Neural cell (in vitro differentiated cells): ENCODE measurements at regions not wholly inside any gene's neighbourhood (a gene's known extent, or its start where the extent isn't known, plus 50 kb on each side); places are given as distances from the start of the nearest gene placed in this dataset.

Experiments
- H2AFZ ChIP-seq: fragments of 200-600, 300-800 bp; sonication (generic), shearing (Covaris generic); 2 replicates; pipeline ENCODE4 v1.6.0; 2014; ENCODE audit warnings: low read depth, mild to moderate bottlenecking, antibody characterized with exemption, low read length, moderate library complexity
- H3F3A ChIP-seq: fragments of 200-600 bp; shearing (Covaris generic); 2 replicates; pipeline ENCODE4 v1.6.1; 2016; ENCODE audit warnings: mild to moderate bottlenecking, moderate library complexity, mixed read lengths, antibody characterized with exemption, low read length; ENCODE audit not compliant: insufficient read depth, poor library complexity, severe bottlenecking
- H3K27ac ChIP-seq: fragments of 200-600, 300-800 bp; sonication (generic), shearing (Covaris generic); 2 replicates; pipeline ENCODE4 v1.5.1; 2014; ENCODE audit warnings: mild to moderate bottlenecking, low read length, moderate library complexity
- H3K27me3 ChIP-seq: fragments of 300-800, 200-600 bp; sonication (generic), shearing (Covaris generic); 2 replicates; pipeline ENCODE4 v1.6.0; 2014; ENCODE audit warnings: mild to moderate bottlenecking, low read depth, low read length, moderate library complexity; ENCODE audit not compliant: insufficient read depth
- H3K36me3 ChIP-seq: fragments of 300-800, 200-600 bp; sonication (generic), shearing (Covaris generic); 2 replicates; pipeline ENCODE4 v1.5.1; 2014; ENCODE audit warnings: mild to moderate bottlenecking, antibody characterized with exemption, low read length, moderate library complexity; ENCODE audit not compliant: insufficient read depth
- H3K4me2 ChIP-seq: fragments of 300-800, 200-600 bp; sonication (generic), shearing (Covaris generic); 2 replicates; pipeline ENCODE4 v1.6.0; 2014; ENCODE audit warnings: mild to moderate bottlenecking, low read length
- H3K4me3 ChIP-seq: fragments of 300-800, 200-600 bp; sonication (generic), shearing (Covaris generic); 2 replicates; pipeline ENCODE4 v1.5.1; 2014; ENCODE audit warnings: mild to moderate bottlenecking, low read length, moderate library complexity
- H3K79me2 ChIP-seq: fragments of 200-600 bp; shearing (Covaris generic); replicated peaks from 2 replicates; pipeline ENCODE4 v1.6.0; 2014; ENCODE audit warnings: mild to moderate bottlenecking, low read length, moderate library complexity; ENCODE audit not compliant: insufficient read depth
- H3K9ac ChIP-seq: fragments of 300-800, 200-600 bp; sonication (generic), shearing (Covaris generic); 2 replicates; pipeline ENCODE4 v1.6.1; 2016; ENCODE audit warnings: mild to moderate bottlenecking, low read length, mixed read lengths
- H3K9me2 ChIP-seq: fragments of 200-600 bp; shearing (Covaris generic); 2 replicates; pipeline ENCODE4 v1.6.1; 2016; ENCODE audit warnings: mild to moderate bottlenecking, low read length, mixed read lengths; ENCODE audit not compliant: insufficient read depth
- H3K9me3 ChIP-seq: fragments of 200-600, 300-800 bp; sonication (generic), shearing (Covaris generic); 2 replicates; pipeline ENCODE4 v1.6.1; 2016; ENCODE audit warnings: mild to moderate bottlenecking, mixed run types, low read length, moderate library complexity, mixed read lengths
- H4K20me1 ChIP-seq: fragments of 200-600 bp; shearing (Covaris generic); 2 replicates; pipeline ENCODE4 v1.6.1; 2016; ENCODE audit warnings: mild to moderate bottlenecking, mixed run types; ENCODE audit not compliant: insufficient read depth
- EP300 ChIP-seq: fragments of 450-650 bp; conservative IDR thresholded peaks from 2 replicates; pipeline ENCODE4 v1.6.1; 2014; ENCODE audit warnings: antibody characterized with exemption, mild to moderate bottlenecking, moderate library complexity; ENCODE audit not compliant: poor library complexity, severe bottlenecking
- EZH2 ChIP-seq: fragments of 200-600, 300-800 bp; shearing (Covaris generic), sonication (generic); IDR thresholded peaks from 2 replicates; pipeline ENCODE4 v1.6.1; 2014; ENCODE audit warnings: antibody characterized with exemption, low read length, borderline replicate concordance, mild to moderate bottlenecking; ENCODE audit not compliant: insufficient read depth, poor library complexity, severe bottlenecking
- MXI1 ChIP-seq: fragments of 450-650 bp; conservative IDR thresholded peaks from 2 replicates; pipeline ENCODE4 v1.6.1; 2014; ENCODE audit warnings: antibody characterized with exemption, mild to moderate bottlenecking; ENCODE audit not compliant: poor library complexity, severe bottlenecking
- POLR2AphosphoS5 ChIP-seq: IDR thresholded peaks from 2 replicates; pipeline ENCODE4 v1.6.1; 2012
- RAD21 ChIP-seq: fragments of 450-650 bp; conservative IDR thresholded peaks from 2 replicates; pipeline ENCODE4 v1.6.1; 2014; ENCODE audit warnings: antibody characterized with exemption, mild to moderate bottlenecking, moderate library complexity
- SMC3 ChIP-seq: fragments of 450-650 bp; conservative IDR thresholded peaks from 2 replicates; pipeline ENCODE4 v1.6.1; 2014; ENCODE audit warnings: antibody characterized with exemption, mild to moderate bottlenecking, moderate library complexity; ENCODE audit not compliant: poor library complexity
- TAF1 ChIP-seq: IDR thresholded peaks from 2 replicates; pipeline ENCODE4 v1.6.1; 2012; ENCODE audit warnings: low read depth
- TF ChIP-seq, protein P1 (sequence below): IDR thresholded peaks from 2 replicates; pipeline ENCODE4 v1.6.1; 2012; ENCODE audit warnings: borderline replicate concordance
- TF ChIP-seq, protein P2 (sequence below): fragments of 450-650 bp; IDR thresholded peaks from 2 replicates; pipeline ENCODE4 v1.5.1; 2014; ENCODE audit warnings: antibody characterized with exemption, mild to moderate bottlenecking, moderate library complexity; ENCODE audit not compliant: poor library complexity, severe bottlenecking

DNA sequence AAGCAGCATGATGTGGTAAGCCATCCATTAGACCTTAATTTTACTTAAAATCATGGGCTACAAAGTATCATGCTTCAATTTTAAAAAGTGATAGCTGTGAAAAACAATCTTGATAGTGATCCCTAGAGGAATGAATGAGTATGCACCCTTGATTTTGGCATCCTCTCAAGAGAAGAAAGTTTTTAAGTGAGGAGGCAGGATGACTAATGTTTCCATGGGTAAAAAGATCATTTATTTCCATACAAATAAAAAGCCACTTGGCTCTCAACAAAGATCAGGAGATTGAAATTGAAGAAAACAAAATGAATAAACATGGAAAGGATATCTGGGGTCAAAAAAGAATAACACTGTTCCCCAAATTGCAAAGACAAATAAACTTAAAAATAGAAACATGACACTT, 305.4 kb downstream of the MEX3B start:
- Histone ChIP-seq H3K9me2 (no peaks in the 10 kb centered on the region), H3K4me3 (no peak overlapping the region), H3K9ac (no peak overlapping the region), H3K36me3 (no peaks in the 10 kb centered on the region), H2AFZ (no peak overlapping the region), H3K79me2 (no peaks in the 10 kb centered on the region), H3F3A (no peaks in the 10 kb centered on the region), H3K27ac (no peak overlapping the region), H3K4me2 (no peak overlapping the region), H4K20me1 (no peaks in the 10 kb centered on the region), H3K9me3 (no peaks in the 10 kb centered on the region), H3K27me3 (no peaks in the 10 kb centered on the region)
- TF ChIP-seq EP300 (no peak), EZH2 (no peak), TAF1 (no peak), SMC3 (no peak), MXI1 (no peak), RAD21 (no peak), POLR2AphosphoS5 (no peak)
- TF ChIP-seq, protein P1, sequence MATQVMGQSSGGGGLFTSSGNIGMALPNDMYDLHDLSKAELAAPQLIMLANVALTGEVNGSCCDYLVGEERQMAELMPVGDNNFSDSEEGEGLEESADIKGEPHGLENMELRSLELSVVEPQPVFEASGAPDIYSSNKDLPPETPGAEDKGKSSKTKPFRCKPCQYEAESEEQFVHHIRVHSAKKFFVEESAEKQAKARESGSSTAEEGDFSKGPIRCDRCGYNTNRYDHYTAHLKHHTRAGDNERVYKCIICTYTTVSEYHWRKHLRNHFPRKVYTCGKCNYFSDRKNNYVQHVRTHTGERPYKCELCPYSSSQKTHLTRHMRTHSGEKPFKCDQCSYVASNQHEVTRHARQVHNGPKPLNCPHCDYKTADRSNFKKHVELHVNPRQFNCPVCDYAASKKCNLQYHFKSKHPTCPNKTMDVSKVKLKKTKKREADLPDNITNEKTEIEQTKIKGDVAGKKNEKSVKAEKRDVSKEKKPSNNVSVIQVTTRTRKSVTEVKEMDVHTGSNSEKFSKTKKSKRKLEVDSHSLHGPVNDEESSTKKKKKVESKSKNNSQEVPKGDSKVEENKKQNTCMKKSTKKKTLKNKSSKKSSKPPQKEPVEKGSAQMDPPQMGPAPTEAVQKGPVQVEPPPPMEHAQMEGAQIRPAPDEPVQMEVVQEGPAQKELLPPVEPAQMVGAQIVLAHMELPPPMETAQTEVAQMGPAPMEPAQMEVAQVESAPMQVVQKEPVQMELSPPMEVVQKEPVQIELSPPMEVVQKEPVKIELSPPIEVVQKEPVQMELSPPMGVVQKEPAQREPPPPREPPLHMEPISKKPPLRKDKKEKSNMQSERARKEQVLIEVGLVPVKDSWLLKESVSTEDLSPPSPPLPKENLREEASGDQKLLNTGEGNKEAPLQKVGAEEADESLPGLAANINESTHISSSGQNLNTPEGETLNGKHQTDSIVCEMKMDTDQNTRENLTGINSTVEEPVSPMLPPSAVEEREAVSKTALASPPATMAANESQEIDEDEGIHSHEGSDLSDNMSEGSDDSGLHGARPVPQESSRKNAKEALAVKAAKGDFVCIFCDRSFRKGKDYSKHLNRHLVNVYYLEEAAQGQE, result no peak
- TF ChIP-seq, protein P2, sequence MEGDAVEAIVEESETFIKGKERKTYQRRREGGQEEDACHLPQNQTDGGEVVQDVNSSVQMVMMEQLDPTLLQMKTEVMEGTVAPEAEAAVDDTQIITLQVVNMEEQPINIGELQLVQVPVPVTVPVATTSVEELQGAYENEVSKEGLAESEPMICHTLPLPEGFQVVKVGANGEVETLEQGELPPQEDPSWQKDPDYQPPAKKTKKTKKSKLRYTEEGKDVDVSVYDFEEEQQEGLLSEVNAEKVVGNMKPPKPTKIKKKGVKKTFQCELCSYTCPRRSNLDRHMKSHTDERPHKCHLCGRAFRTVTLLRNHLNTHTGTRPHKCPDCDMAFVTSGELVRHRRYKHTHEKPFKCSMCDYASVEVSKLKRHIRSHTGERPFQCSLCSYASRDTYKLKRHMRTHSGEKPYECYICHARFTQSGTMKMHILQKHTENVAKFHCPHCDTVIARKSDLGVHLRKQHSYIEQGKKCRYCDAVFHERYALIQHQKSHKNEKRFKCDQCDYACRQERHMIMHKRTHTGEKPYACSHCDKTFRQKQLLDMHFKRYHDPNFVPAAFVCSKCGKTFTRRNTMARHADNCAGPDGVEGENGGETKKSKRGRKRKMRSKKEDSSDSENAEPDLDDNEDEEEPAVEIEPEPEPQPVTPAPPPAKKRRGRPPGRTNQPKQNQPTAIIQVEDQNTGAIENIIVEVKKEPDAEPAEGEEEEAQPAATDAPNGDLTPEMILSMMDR, result no peak

DNA sequence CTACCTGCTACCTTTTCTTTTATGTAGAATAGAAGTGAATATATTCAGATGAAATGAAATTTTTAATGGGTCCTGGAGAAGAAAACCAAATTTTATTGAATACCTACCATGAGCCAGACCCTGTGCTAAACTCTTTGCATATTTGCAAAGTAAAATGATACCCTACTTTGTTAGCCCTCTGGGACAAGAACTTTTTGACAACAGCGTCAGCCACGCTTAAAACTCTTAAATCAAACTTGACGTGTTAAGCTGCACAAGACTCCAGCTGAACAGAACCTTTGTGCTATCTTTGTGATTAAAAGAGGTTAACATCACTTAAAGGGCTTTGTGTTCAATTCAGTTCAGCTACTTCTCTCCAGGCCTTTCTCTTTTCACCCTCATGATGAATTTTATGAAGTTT, 316.5 kb downstream of the MEX3B start:
- no peaks in the 10 kb centered on the region for H3F3A ChIP-seq
- no peak overlapping the region for H2AFZ ChIP-seq
- TF ChIP-seq MXI1 (no peak), EZH2 (no peak), POLR2AphosphoS5 (no peak), SMC3 (no peak), EP300 (no peak), TAF1 (no peak), RAD21 (no peak)
- TF ChIP-seq, protein P1, result no peak
- TF ChIP-seq, protein P2, result no peak
- no peaks in the 10 kb centered on the region for H3K36me3 ChIP-seq
- H3K9me2 ChIP-seq, result no peaks in the 10 kb centered on the region
- H3K9me3 ChIP-seq, result no peaks in the 10 kb centered on the region
- H3K4me2 ChIP-seq, result no peak overlapping the region
- H3K27me3 ChIP-seq, result no peaks in the 10 kb centered on the region
- no peak overlapping the region for H3K4me3 ChIP-seq
- H3K79me2 ChIP-seq, result no peaks in the 10 kb centered on the region
- no peak overlapping the region for H3K27ac ChIP-seq
- H4K20me1 ChIP-seq, result no peaks in the 10 kb centered on the region
- no peak overlapping the region for H3K9ac ChIP-seq
